ENCODE measurements at regions not wholly inside any gene's neighbourhood (a gene's known extent, or its start where the extent isn't known, plus 50 kb on each side); places are given as distances from the start of the nearest gene placed in this dataset.
"Not testable (repeated sequence)": the region's sequence is repeated elsewhere in the genome, so short reads cannot be mapped to it uniquely, and the experiment has no call there.

DNA sequence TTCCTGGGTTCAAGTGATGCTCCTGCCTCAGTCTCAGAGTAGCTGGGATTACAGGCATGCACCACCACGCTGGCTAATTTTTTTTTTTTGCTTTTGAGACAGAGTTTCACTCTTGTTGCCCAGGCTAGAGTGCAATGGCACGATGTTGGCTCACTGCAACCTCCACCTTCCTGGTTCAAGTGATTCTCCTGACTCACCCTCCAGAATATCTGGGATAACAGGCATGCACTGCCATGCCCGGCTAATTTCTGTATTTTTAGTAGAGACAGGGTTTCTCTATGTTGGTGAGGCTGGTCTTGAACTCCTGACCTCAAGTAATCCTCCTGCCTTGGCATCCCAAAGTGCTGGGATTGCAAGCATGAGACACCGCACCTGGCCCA, 89.6 kb upstream of the KLF6 start:
- not testable (repeated sequence) for TF ChIP-seq ZNF174, YY1 (tag by site-specific recombination; IDR thresholded peaks at IDR 0.05)
